Osteoblast (primary cell): ENCODE measurements at regions not wholly inside any gene's neighbourhood (a gene's known extent, or its start where the extent isn't known, plus 50 kb on each side); places are given as distances from the start of the nearest gene placed in this dataset.

Experiments used
- DNase-seq: peaks from one replicate; pipeline ENCODE4 v3.0.0; 2011; ENCODE audit warnings: low spot score, mixed read lengths; ENCODE audit not compliant: insufficient read length; ENCODE audit errors: missing footprints
- H2AFZ ChIP-seq: 2 replicates; pipeline ENCODE4 v1.6.0; 2011; ENCODE audit warnings: mild to moderate bottlenecking, low read length
- H3K27ac ChIP-seq: 2 replicates; pipeline ENCODE4 v1.5.1; 2011; ENCODE audit warnings: mild to moderate bottlenecking, low read depth, low read length, moderate library complexity
- H3K27me3 ChIP-seq: 2 replicates; pipeline ENCODE4 v1.6.0; 2012; ENCODE audit warnings: mild to moderate bottlenecking, control low read depth, inconsistent platforms, low read length, moderate library complexity; ENCODE audit not compliant: insufficient read depth
- H3K36me3 ChIP-seq: 2 replicates; pipeline ENCODE4 v1.5.1; 2011; ENCODE audit warnings: mild to moderate bottlenecking, low read length, control low read depth, moderate library complexity; ENCODE audit not compliant: insufficient read depth
- H3K4me1 ChIP-seq: 2 replicates; pipeline ENCODE4 v1.5.1; 2011; ENCODE audit warnings: mild to moderate bottlenecking, low read length, control low read depth, moderate library complexity; ENCODE audit not compliant: insufficient read depth
- H3K4me2 ChIP-seq: 2 replicates; pipeline ENCODE4 v1.6.0; 2011; ENCODE audit warnings: mild to moderate bottlenecking, low read length; ENCODE audit not compliant: insufficient read depth
- H3K4me3 ChIP-seq: fragments of 200-600 bp; sonication (generic); 3 replicates; pipeline ENCODE4 v1.5.1; 2012; ENCODE audit warnings: mild to moderate bottlenecking, low read length, inconsistent platforms; ENCODE audit not compliant: insufficient read depth
- H3K79me2 ChIP-seq: 2 replicates; pipeline ENCODE4 v1.6.0; 2012; ENCODE audit warnings: mild to moderate bottlenecking, low read length, control low read depth, inconsistent platforms; ENCODE audit not compliant: insufficient read depth
- H3K9me3 ChIP-seq: 2 replicates; pipeline ENCODE4 v1.5.1; 2011; ENCODE audit warnings: low read depth, low read length, control low read depth
- H4K20me1 ChIP-seq: 2 replicates; pipeline ENCODE4 v1.6.0; 2012; ENCODE audit warnings: mild to moderate bottlenecking, low read length, control low read depth; ENCODE audit not compliant: insufficient read depth
- CTCF ChIP-seq: IDR thresholded peaks from 2 replicates; pipeline ENCODE4 v1.5.1; 2011; ENCODE audit warnings: mild to moderate bottlenecking, low read depth, low read length, moderate library complexity; ENCODE audit errors: extremely low read depth

- TF ChIP-seq CTCF: no peak
- H3K27ac ChIP-seq: no peak overlapping the region
- no peak overlapping the region for H3K4me3 ChIP-seq
- DNase-seq: peak; percentile 62
- no peaks in the 10 kb centered on the region for H3K36me3 ChIP-seq
- no peaks in the 10 kb centered on the region for H3K79me2 ChIP-seq
- no peak overlapping the region for H2AFZ ChIP-seq
- H4K20me1 ChIP-seq: no peaks in the 10 kb centered on the region
- no peaks in the 10 kb centered on the region for H3K9me3 ChIP-seq
- H3K4me1 ChIP-seq: peaks cover 4% of the 10 kb centered on the region
- no peak overlapping the region for H3K4me2 ChIP-seq
- H3K27me3 ChIP-seq: peaks cover 4% of the 10 kb centered on the region
Measured at GRCh38 chrX:15942307-15942706, 87.7 kb upstream of the AP1S2 start.

- no peak for TF ChIP-seq CTCF
- H3K36me3 ChIP-seq: no peaks in the 10 kb centered on the region
- no peaks in the 10 kb centered on the region for H3K4me1 ChIP-seq
- DNase-seq: no peak
- H3K9me3 ChIP-seq: no peaks in the 10 kb centered on the region
- no peaks in the 10 kb centered on the region for H4K20me1 ChIP-seq
- H3K27me3 ChIP-seq: peaks cover 19% of the 10 kb centered on the region
- no peaks in the 10 kb centered on the region for H3K79me2 ChIP-seq
- no peak overlapping the region for H3K4me3 ChIP-seq
- no peak overlapping the region for H2AFZ ChIP-seq
- H3K4me2 ChIP-seq: no peak overlapping the region
- H3K27ac ChIP-seq: no peak overlapping the region
Measured at GRCh38 chrX:15939737-15940136, 85.1 kb upstream of the AP1S2 start.

- Histone ChIP-seq H3K4me2 (no peak overlapping the region), H3K9me3 (no peaks in the 10 kb centered on the region), H4K20me1 (no peaks in the 10 kb centered on the region), H3K27ac (no peak overlapping the region), H3K79me2 (no peaks in the 10 kb centered on the region), H3K27me3 (peaks cover 19% of the 10 kb centered on the region), H3K4me3 (no peak overlapping the region), H2AFZ (no peak overlapping the region), H3K36me3 (no peaks in the 10 kb centered on the region), H3K4me1 (no peaks in the 10 kb centered on the region)
- TF ChIP-seq CTCF: no peak
- no peak for DNase-seq
Measured at GRCh38 chrX:15938072-15938471, 83.5 kb upstream of the AP1S2 start.

- H3K9me3 ChIP-seq: no peaks in the 10 kb centered on the region
- no peaks in the 10 kb centered on the region for H3K36me3 ChIP-seq
- no peaks in the 10 kb centered on the region for H3K79me2 ChIP-seq
- DNase-seq: no peak
- no peak overlapping the region for H3K4me3 ChIP-seq
- peaks cover 40% of the 10 kb centered on the region for H3K27me3 ChIP-seq
- H2AFZ ChIP-seq: no peak overlapping the region
- no peaks in the 10 kb centered on the region for H4K20me1 ChIP-seq
- no peak overlapping the region for H3K27ac ChIP-seq
- no peak for TF ChIP-seq CTCF
- no peak overlapping the region for H3K4me2 ChIP-seq
- no peaks in the 10 kb centered on the region for H3K4me1 ChIP-seq
Measured at GRCh38 chrX:15931362-15931761, 76.7 kb upstream of the AP1S2 start.
